B cell (primary cell): ENCODE measurements at regions not wholly inside any gene's neighbourhood (a gene's known extent, or its start where the extent isn't known, plus 50 kb on each side); places are given as distances from the start of the nearest gene placed in this dataset.

ENCODE experiments used
- CTCF ChIP-seq: fragments of 200-600 bp; IDR thresholded peaks from one replicate; pipeline ENCODE4 v1.8.0; 2022; ENCODE audit warnings: antibody characterized with exemption, mild to moderate bottlenecking
- EZH2 ChIP-seq: IDR thresholded peaks from 2 replicates; pipeline ENCODE4 v1.6.1; 2012; ENCODE audit warnings: borderline replicate concordance, low read depth, mild to moderate bottlenecking, moderate library complexity, low read length; ENCODE audit not compliant: insufficient read depth, poor library complexity, severe bottlenecking

GRCh38 chr1:58911841-58912499 lies 128.1 kb upstream of the JUN start:
- TF ChIP-seq CTCF (no peak), EZH2 (no peak)
